GM19240 (cell line): ENCODE measurements at regions not wholly inside any gene's neighbourhood (a gene's known extent, or its start where the extent isn't known, plus 50 kb on each side); places are given as distances from the start of the nearest gene placed in this dataset.
"Not testable (repeated sequence)": the region's sequence is repeated elsewhere in the genome, so short reads cannot be mapped to it uniquely, and the experiment has no call there.

Experiments used
- DNase-seq: peaks from one replicate; pipeline ENCODE4 v3.0.0; 2011; ENCODE audit warnings: low spot score; ENCODE audit not compliant: insufficient read length

GRCh38 chr6:154629127-154629526, 104.1 kb upstream of the SCAF8 start:
- no peak for DNase-seq

- DNase-seq, result no peak
Measured at GRCh38 chr6:154632119-154632518, 101.1 kb upstream of the SCAF8 start.

GRCh38 chr6:154637392-154637791, 95.8 kb upstream of the SCAF8 start:
- no peak for DNase-seq

GRCh38 chr6:154638369-154638768, 94.8 kb upstream of the SCAF8 start:
- no peak for DNase-seq

GRCh38 chr6:154639196-154639595, 94.0 kb upstream of the SCAF8 start:
- not testable (repeated sequence) for DNase-seq

GRCh38 chr6:154648188-154648887, 84.9 kb upstream of the SCAF8 start:
- DNase-seq, result no peak

GRCh38 chr6:154648888-154649205, 84.4 kb upstream of the SCAF8 start:
- DNase-seq, result no peak

GRCh38 chr6:154649721-154650120, 83.5 kb upstream of the SCAF8 start:
- DNase-seq, result no peak

- DNase-seq, result no peak
Measured at GRCh38 chr6:154650351-154650750, 82.9 kb upstream of the SCAF8 start.

- no peak for DNase-seq
Measured at GRCh38 chr6:154651656-154652055, 81.6 kb upstream of the SCAF8 start.

- DNase-seq, result no peak
Measured at GRCh38 chr6:154653385-154653784, 79.8 kb upstream of the SCAF8 start.

GRCh38 chr6:154653853-154654252, 79.4 kb upstream of the SCAF8 start:
- DNase-seq, result no peak

- DNase-seq, result no peak
Measured at GRCh38 chr6:154656660-154657059, 76.6 kb upstream of the SCAF8 start.

GRCh38 chr6:154661768-154662167, 71.4 kb upstream of the SCAF8 start:
- DNase-seq, result no peak

GRCh38 chr6:154664287-154664686, 68.9 kb upstream of the SCAF8 start:
- DNase-seq, result no peak

GRCh38 chr6:154668156-154668555, 65.1 kb upstream of the SCAF8 start:
- DNase-seq, result no peak

GRCh38 chr6:154672086-154672485, 61.1 kb upstream of the SCAF8 start:
- DNase-seq, result no peak

- DNase-seq, result no peak
Measured at GRCh38 chr6:154673919-154674318, 59.3 kb upstream of the SCAF8 start.

- DNase-seq, result peak; percentile 86
Measured at GRCh38 chr6:154675602-154676088, 57.6 kb upstream of the SCAF8 start.

GRCh38 chr6:154682633-154683125, 50.5 kb upstream of the SCAF8 start:
- no peak for DNase-seq
